Midbrain (tissue), 1 donor: ENCODE measurements at regions not wholly inside any gene's neighbourhood (a gene's known extent, or its start where the extent isn't known, plus 50 kb on each side); places are given as distances from the start of the nearest gene placed in this dataset.

Experiments used
- DNase-seq: peaks from one replicate; lab custom pipeline; 2025; lab: John Stamatoyannopoulos, UW

DNA sequence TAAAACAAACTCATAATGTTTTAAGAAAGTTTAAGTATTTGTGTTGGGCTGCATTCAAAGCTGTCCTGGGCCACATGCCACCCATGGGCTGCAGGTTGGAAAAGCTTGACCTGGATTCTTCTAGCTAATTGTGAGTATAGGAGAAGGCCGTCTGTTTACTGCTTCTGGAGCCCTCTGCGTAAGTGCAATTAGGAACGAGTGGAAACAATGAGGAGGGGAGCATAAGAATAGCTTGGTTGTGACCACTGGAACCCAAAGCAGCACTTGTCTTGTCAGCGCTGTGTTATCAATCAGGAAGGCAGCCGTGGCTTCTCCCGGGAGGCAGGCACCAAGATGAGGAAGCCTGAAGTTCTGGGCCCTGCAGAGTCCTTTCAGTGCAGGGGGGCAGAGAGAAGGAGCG, 110.4 kb upstream of the MBNL2 start:
- DNase-seq, result no peak

DNA sequence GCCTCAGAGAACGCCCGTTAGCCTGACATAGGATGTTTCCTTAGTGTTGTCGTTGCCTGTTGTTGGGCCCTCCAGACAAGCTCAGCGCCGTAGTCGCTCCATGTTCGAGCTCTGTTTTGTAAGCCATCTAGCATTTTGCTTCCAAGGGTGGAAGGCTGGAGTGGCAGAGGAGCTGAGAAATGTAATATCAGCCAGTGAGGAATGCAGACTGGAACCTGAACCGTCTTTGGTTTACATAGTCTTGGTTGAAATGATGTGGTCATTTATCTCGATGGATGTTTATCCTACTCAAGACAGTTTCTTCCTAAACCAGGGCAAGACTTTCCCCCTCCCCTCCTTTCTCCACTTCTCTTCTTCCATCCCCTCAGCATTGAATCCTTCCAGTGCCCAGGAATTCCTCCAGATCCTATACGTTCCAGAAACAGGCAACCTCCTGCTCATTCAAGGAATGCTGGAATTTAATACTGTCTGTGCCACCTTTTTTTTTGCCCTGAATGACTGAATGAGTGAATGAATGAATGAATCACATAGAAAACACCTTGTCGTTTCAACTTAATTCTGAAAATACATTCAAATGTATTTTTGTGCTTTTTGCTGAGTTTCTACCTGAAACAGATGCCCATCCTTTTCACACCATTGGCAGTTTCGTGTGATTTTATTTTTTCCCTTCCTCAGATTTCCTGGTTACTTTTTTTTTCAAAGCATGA, 109.5 kb upstream of the MBNL2 start:
- no peak for DNase-seq

DNA sequence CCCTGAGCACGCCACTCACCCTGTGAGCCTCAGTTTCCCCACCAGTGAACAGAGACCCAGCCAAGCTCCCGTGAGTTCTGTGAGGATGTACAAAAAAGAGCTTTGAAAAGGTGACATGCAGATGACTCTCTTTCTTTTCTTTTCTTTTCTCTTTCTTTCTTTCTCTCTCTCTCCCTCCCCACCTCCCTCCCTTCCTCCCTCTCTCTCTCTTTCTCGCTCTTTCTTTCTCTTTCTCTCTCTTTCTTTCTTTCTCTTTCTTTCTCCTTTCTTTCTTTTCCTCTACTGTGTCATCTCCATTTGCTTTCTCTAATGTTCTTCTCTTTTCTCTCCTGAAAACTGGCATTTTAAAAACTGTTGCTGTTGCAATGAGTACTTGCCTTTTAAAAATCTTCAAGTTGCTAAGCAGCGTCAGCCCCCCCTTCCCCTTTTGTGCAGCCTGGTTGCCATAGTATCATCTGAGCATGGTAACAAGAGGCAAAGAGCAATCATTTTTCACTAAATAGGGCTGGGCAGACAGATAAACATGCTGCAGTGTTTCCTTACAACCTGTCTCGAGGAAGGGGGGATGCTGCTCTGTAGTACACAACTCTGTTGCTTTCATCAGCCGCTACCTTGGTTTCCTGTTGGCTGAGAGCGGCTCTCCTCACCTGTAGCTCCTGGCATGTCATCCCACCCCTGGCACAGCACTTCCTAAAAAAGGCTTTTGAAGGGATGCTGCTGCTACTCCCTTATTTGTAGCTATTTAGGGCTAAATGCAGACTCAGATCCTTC, 108.7 kb upstream of the MBNL2 start:
- DNase-seq, result peak; percentile 50

DNA sequence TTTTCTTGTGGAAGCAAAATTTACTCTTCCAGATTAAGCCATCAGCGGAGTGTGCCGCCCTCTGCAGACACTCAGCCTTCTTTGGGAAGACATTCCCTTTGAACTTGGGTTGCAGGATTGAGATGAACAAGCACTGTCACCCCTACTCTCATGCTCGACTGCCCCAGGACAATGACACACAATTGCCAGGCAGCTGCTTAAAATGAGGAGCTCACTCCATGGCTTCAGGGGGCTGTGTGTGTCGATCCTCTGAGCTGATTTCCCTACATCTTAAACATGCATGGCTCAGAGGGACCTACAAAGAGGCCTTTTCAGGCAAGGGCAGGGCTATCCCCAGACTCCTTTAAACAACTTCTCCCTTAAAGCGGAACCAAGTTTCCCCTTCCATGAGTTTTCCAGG, 107.5 kb upstream of the MBNL2 start:
- DNase-seq, result peak; percentile 29

DNA sequence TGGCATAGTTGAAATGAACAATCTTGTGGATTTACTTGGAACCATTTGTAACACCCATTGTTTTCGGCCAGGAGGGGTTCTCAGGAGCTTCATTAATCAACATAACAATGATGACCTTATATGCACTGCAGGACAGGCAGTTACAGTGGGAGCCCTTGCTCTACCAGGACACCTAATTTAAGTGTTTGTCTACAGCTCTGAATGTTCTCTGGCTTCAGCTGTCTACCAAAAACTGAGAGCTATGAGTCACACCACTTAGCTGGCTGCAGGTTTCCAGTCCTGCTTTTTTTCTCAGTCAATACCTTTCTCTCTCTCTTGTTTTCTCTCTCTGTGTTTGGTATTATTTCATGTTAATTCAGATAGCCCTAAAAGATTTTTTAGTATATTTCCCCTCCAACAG, 105.4 kb upstream of the MBNL2 start:
- no peak for DNase-seq

DNA sequence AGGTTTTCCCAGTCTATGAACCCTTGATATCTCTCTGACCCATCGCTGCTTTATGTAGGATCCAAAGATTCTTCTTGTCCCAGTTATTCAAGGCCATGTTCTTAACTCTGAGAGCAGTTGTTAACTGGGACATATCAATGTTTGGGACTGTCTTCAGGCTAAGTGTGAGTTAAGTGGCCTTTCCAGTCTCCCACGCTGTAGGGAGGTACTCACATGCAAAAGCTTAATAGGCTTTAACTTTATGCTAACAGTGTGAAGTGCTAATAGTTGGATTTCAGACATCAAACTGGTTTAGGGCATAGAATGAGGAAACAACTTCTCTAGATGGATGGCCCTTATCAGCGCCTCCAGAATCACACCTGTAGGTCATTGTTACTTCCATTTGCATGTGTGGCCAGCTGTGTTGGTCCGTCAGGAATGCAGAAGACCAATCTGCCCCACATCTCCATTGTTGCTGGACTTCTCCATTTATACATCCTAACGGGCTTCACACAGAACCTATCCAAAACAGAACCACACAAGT, 104.7 kb upstream of the MBNL2 start:
- DNase-seq, result no peak

DNA sequence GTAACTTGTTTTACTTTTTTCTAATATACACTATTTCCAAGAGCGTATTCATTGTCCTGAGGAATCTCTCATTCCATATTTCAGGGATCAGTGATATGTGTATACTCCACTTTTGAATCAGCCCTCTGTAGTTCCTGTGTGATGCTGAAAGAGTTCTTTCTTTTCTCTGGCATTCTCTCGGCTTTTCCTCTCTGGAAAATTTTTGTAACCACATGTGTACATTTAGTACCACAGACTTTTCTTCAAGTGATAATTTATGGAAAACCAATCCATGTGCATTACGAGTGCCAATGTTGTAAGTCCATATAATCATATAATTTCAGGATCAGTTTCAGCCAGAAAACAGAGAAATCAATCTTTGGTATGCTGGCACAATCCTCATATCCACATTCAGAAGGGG, 102.2 kb upstream of the MBNL2 start:
- no peak for DNase-seq

DNA sequence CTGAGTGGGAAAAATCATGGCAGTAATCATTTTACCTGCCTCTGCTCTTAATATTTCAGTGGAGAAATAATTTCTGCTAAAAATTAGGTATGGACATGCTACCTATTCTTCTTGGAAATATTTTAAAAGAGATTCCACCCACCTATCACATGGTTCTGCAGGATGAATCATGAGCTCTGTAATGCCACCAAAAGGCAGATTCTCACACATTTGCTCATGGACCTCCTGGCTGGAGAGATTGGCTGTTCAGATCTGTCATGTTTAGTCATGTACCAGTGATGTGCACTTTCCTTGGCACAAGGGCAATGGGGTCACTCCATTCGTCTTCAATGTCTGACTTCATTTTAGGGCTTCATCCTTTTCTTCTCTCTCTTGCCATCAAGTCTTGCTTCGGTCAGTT, 101.8 kb upstream of the MBNL2 start:
- DNase-seq, result no peak

DNA sequence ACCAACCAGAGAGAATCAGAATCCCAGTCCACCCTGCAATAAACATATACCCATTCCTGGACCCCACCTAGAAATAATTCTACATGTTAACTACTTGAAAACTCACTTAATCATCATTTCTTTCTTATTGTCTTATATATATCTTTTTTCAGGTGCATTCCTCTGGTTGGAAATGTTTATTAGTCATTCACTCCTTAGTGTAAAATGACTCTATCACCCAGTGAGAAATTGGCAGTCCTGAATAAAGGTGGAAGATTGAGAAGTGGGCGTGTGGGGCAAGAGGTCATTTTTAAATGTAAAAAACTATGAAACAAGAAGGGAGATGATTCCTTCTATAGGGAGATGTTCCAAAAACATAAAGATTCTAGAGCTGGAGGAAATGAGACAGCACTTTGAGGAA, 101.2 kb upstream of the MBNL2 start:
- no peak for DNase-seq

DNA sequence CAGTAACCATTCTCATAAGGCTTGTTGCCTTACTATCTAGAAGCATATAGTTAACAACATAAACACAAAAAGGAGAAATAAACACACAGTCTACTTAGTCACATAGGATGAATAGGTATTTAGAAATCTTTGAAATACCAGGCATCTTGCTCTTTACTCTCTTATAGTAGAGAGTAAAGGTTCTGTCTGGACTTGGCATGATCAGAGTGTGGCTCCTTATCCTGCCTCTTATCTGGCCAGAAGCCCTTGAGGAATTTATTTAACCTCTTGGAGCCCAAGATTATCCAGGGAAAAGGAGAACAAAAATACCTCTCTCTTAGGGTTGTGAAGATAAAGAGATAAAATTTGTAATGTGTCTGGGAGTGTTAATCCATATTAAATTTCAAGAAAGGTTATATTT, 100.2 kb upstream of the MBNL2 start:
- no peak for DNase-seq

DNA sequence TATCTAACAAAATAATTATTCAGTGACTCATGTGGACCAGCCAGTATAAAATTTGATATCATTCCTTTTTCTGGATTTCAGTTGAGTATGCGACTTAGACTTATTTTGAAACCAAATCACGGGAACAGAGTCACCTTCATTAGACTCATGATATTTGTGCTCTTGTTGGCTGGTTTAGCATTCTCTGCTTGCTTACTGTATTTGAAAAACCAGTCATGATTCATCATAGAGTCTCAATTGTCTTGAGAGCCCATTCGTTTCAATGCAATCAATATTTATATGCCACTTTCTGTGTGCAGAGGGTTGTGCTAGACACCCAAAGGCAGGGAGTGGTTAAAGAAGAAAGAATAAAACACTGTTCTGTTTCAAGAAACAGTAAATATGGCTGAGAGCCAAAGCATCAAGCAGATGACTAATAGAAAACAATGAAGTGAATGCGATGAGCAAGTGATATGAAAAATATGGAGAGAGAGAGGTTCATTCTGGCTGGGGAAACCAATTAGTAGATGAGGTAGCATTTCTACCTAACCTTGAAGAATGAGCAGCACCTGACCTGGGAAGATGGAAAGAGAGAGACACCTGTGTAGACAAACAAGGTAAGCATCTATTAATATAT, 99.6 kb upstream of the MBNL2 start:
- no peak for DNase-seq

DNA sequence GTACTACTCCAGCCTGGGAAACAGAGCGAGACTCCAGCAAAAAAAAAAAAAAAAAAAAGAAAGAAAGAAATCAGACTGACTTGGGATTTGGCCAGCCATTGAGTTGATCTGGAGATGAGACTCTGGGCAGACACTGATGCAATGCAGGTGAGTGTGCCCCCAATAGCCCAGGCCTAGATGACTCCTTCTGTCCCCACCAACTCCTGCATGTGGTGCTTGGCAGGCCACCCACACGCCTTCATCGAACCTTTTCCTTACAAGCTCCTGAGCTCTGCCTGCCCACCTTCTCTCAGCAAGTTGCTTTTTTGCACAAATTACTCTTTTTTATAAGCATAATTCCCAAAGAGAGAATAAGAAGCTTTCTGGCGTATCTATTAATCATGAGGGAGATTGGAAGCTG, 97.9 kb upstream of the MBNL2 start:
- no peak for DNase-seq

DNA sequence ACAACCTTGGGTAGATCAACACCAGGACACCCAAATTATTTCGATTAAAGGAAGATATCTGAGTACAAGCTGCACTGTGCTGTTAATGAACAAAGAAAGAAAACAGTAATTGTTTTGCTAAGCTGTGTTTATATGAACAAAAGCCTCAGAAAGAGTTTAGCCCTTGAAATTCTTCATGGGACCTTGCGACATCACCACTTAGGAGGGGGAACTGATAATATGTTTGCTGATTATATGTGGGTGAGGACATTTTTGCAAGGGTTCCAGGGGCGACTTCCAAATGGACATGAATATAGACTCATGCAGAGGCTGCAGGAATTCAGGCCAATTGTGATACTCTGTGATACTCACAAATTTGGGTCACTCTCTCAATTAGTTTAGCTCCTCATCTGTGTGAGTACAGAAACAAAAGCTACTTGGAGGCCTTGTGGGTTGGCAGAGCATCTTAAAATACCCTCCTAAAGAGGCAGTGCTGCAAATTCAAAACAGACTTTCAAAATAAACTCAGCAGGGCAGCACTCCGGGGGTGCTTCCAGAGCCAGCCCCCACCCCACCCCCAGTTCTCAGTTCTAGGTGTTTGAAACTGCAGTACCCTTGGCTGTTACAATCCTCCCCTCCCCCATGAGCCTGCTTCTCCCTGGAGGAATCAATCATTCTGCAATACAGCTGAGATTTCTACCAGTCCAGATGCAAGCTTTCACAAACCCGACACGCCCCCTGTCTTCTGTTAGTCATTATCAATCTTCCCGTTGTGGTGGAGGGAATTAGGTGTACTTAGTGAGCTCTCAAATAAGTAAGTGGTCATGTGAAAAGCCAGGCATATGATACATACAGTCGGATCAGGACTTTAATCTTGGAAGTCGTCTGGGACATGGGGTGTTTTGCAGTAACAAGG, 97.0 kb upstream of the MBNL2 start:
- DNase-seq, result peak; percentile 33

DNA sequence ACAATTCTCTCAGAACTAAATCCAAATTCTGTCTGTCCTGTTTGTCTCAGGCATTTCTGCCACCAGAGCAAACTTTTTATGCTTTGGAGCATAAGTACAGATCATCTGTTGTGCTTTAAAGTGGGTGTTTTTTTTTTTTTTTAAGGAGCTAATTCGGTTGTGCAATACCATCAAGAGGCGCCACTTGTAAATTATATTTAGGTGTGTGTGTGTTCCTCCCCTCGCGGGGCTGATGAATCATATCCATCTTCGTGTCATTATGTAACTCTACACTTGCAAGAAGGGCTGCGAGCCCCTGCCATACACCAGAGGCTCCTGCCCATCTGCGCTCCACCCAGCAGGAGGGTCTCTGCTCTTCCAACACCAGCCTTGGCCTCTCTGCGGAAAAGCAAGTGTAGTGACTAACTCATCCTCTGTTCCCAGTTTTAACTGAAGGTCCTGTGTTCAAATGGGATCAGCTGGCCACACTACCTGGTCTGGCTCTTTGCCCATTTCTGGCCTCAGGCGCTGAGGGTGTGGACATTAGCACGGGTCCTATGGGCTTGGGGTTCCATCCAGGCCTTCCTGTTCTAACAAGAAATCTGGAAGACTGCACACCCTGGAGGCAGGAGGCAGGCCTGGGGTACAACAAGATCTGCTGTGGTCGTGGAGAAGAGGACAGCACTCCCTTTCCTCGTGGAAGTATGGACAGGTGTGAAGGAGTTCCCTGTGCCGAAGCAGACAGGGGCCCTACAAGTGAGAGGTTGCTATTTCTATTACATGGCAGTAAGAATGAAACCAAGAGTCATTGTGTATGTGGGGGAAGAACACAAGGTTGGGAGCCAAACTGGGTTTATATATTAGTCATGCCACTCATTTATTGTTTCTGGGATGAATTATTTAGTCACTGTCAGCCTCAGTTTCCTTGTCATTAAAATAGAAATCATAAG, 96.1 kb upstream of the MBNL2 start:
- no peak for DNase-seq

DNA sequence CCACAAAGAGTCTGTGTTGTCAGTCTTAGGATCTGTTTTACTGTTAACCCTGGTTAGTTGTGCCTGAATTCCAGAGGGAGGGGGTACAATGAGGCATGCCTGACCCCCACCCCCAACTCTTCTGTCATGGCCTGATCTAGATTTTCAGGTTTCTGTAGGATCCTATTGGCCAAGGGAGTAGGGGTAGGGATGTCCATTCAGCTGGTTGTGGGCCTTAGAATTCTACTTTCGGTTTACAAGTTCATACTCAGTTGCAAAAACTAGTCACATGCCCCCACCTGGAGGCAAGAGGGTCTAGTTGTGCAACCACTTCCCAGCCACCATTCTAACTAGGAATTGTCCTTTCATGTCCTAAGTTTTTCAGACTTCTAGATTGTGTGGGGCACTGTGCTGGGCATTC, 94.3 kb upstream of the MBNL2 start:
- no peak for DNase-seq

DNA sequence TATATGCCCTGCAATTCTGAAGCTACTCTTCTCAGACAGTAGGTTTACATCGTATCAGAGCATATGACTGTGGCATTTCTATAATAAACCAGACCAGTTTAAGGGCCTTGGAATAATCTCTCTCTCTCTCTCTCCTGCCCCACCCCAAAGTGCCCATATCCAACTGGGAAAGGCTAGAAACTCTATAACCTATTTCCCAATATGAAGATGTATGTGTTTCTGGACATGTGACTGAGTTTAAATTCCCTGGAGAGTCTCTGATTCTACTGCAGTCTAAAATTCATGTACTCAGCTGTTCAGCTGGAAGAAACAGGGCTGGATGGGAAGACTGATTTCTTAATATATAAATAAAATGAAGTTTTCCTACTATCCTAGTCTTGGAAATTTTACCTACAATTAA, 91.9 kb upstream of the MBNL2 start:
- DNase-seq, result no peak

DNA sequence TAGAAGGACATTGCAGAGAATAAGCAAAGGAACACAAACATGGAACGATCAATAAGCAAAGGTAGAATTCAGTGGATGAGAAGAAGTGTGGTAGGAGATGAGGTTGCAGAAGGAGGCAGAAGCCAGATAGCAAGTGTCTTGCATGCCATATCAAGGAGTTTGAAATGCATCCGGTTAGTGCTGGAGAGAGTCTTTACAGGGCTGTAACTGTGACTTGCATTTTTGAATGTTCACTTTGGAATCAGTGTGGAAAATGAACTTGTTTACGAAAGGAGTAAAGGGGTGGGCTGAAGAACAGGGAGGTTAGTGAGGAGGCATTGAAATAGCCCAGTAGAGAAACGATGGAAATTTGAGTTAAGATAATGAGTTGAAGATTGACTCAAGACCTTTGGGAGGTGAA, 90.7 kb upstream of the MBNL2 start:
- DNase-seq, result no peak

DNA sequence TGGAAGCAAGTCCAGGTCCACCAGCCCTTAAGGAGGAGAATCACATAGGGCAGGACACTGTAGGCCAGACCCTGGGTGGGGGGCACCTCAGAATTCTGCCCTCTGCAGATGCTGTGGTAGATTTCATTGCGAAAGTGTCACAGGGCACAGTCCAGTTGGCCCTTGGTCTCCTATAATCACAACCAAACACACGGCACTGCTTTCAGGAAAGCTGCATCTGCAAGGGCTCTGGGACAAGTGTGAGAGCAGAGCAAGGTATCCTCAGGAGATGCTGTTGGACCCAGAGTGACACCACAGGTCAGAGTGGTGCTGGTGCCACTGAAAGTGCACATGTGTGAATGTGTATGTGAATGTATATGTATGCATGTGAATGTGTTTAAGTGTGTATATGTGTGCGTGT, 88.6 kb upstream of the MBNL2 start:
- DNase-seq, result no peak

DNA sequence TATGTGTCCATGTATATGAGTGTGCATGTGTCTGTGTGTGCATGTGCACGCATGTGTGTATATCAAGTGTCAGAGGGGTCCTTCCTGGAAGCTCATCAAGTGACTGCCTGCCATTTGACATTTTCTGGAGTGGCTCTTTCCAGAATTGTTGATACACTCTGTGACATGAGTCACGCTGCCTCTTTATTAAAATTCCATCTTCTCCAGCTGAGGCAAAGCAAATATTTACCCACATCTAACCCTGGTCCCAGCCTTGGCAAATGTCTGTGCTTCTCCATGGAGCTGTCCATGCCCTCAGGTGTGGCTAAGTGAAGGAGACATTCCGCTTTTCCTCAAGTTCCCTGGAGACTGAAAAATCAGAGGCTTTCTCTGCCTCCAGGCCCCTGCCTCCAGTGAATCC, 88.2 kb upstream of the MBNL2 start:
- no peak for DNase-seq

DNA sequence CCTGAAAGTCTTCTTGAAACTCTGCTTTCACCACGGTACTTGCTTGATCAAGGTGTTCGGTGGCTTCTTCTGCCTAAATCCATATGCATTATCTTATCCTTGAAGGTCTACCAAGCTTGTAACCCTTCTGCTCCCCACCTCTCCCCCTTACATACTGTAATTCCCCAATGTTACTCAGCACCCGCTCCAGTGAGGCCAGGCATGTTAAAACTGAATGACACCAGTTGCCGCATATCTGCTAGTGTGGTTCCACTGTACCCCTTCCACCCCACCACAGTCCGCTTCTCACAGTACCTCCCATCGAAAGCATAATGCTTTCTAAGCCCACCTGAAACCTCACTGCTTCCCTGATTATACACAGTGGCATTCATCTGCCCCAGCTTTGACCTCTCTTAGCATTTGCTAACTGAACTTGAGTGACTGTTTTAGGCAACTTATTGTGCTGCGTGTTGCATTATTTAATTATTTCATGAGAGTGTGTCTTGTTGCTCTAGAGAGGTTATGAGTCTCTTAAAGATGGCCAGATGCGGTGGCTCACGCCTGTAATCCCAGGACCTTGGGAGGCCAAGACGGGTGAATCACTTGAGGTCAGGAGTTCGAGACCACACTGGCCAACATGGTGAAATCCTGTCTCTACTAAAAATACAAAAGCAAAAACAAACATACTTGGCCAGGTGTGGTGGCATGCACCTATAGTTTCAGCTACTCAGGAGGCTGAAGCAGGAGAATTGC, 87.6 kb upstream of the MBNL2 start:
- DNase-seq, result no peak
